ENCODE measurements at regions not wholly inside any gene's neighbourhood (a gene's known extent, or its start where the extent isn't known, plus 50 kb on each side); places are given as distances from the start of the nearest gene placed in this dataset.

GRCh38 chr7:3235322-3235721, 65.7 kb upstream of the SDK1 start:
- 23% methylated on average over 4 of the region's 4 CpGs for WGBS (ENCODE audit: missing lambda C conversion rate)
- Histone ChIP-seq H3K4me1 (no peaks in the 10 kb centered on the region), H3K4me2 (no peak overlapping the region), H3K9me3 (peaks cover 24% of the 10 kb centered on the region), H3K27ac (no peak overlapping the region), H3K4me3 (no peak overlapping the region)
- TF ChIP-seq, protein P1, sequence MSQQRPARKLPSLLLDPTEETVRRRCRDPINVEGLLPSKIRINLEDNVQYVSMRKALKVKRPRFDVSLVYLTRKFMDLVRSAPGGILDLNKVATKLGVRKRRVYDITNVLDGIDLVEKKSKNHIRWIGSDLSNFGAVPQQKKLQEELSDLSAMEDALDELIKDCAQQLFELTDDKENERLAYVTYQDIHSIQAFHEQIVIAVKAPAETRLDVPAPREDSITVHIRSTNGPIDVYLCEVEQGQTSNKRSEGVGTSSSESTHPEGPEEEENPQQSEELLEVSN (IDR thresholded peaks at IDR 0.05; ENCODE audit: borderline replicate concordance, low read depth): no peak
- TF ChIP-seq BCL3 (IDR thresholded peaks at IDR 0.05): no peak
- no peak for TF ChIP-seq ELK1 (IDR thresholded peaks at IDR 0.05; ENCODE audit: low read depth, low read length)
- no peak for TF ChIP-seq TP53 (CRISPR knock-in tag; IDR thresholded peaks at IDR 0.05)
- no peak for TF ChIP-seq MAFK (IDR thresholded peaks at IDR 0.05; ENCODE audit: partially characterized antibody)
- no peak for TF ChIP-seq HOXA7 (CRISPR knock-in tag; IDR thresholded peaks at IDR 0.05)
- TF ChIP-seq NR3C1 (IDR thresholded peaks at IDR 0.05): no peak
- no peak for TF ChIP-seq ZSCAN20 (CRISPR knock-in tag; IDR thresholded peaks at IDR 0.05)
- TF ChIP-seq GATA3 (IDR thresholded peaks at IDR 0.05; ENCODE audit: borderline replicate concordance): no peak
- TF ChIP-seq FOSL2 (IDR thresholded peaks at IDR 0.05): no peak
- TF ChIP-seq FOSL2 (CRISPR knock-in tag; IDR thresholded peaks at IDR 0.05): no peak
- TF ChIP-seq EHMT2 (IDR thresholded peaks at IDR 0.05; ENCODE audit: low read depth): no peak
- no peak for TF ChIP-seq PBX3 (IDR thresholded peaks at IDR 0.05)
- TF ChIP-seq ZNF302 (CRISPR knock-in tag; IDR thresholded peaks at IDR 0.05): no peak
- no peak for TF ChIP-seq POLR2AphosphoS2 (conservative IDR thresholded peaks at IDR 0.05; ENCODE audit: low read length)
- no peak for TF ChIP-seq MAX (IDR thresholded peaks at IDR 0.05)
- no peak for TF ChIP-seq BHLHE40 (IDR thresholded peaks at IDR 0.05; ENCODE audit: low read depth, low read length)
- DNase-seq (ENCODE audit: low read depth in 1 of 2, low spot score in 1 of 2): no peak
- no peak for ATAC-seq
- ChIA-PET CTCF (no interaction called here), POLR2A (no interaction called here)
- FAIRE-seq: no peak

DNA sequence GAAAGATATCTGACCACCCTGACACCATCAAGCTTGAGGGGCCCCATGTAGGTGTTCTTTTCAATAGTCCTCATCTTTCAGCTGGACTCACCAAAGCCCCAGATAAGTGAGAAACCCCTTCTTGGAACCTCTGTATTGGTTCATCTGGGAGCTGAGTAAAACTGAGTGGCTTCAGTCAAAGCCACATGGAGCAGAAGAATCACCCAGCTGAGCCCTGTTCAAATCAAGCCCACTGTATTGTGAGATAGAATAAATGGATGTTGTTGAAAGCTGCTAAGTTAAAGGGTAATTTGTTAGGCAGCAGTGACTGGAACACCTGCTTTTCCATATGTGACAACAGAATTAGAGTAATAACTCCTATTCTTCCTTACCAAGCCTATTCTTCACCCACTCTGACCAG, 64.8 kb upstream of the SDK1 start:
- Histone ChIP-seq H3K4me3 (no peak overlapping the region), H3K4me2 (no peak overlapping the region), H3K9me3 (peaks cover 24% of the 10 kb centered on the region), H3K4me1 (no peaks in the 10 kb centered on the region), H3K27ac (no peak overlapping the region)
- POLR2A ChIA-PET: no interaction called here
- FAIRE-seq (no peak), DNase-seq (ENCODE audit: low read depth in 1 of 2, low spot score in 1 of 2) (no peak), ATAC-seq (no peak)
- CTCF ChIA-PET: interaction anchor here (1.2 kb wide), 1 partner anchor 12 kb away, joined by 3 read pairs; no protein-coding TSS in a partner anchor
- no peak for TF ChIP-seq CBX2 (IDR thresholded peaks at IDR 0.05; ENCODE audit: borderline replicate concordance, low read depth)
- no peak for TF ChIP-seq ZC3H11A (IDR thresholded peaks at IDR 0.05)
- no peak for TF ChIP-seq HDAC2 (IDR thresholded peaks at IDR 0.05)
- TF ChIP-seq CTCF (IDR thresholded peaks at IDR 0.05): no peak
- TF ChIP-seq USF2 (IDR thresholded peaks at IDR 0.05): no peak

Measured in A549 (cell line).